ENCODE measurements at regions not wholly inside any gene's neighbourhood (a gene's known extent, or its start where the extent isn't known, plus 50 kb on each side); places are given as distances from the start of the nearest gene placed in this dataset.
A peak's percentile ranks its signal among the peaks of the same experiment; 100 is the strongest.

GRCh38 chr6:142567461-142567860, 265.7 kb downstream of the ADGRG6 start:
- TF ChIP-seq POLR2AphosphoS5 (IDR thresholded peaks at IDR 0.05) (no peak), POLR2A (IDR thresholded peaks at IDR 0.05) (no peak), CTCF (IDR thresholded peaks at IDR 0.05) (no peak)
- Histone ChIP-seq H3K27me3 (replicated peaks; ENCODE audit: insufficient read depth) (no peaks in the 10 kb centered on the region), H3K4me1 (replicated peaks) (no peaks in the 10 kb centered on the region), H3K27ac (no peak overlapping the region), H3K9me3 (no peaks in the 10 kb centered on the region), H3K4me3 (no peak overlapping the region), H3K36me3 (no peaks in the 10 kb centered on the region)
- DNase-seq (ENCODE audit: low spot score), result no peak
- intact Hi-C loops (cut with DNase I), result no loop called here
- WGBS, result 60% methylated on average over 3 of the region's 3 CpGs

- TF ChIP-seq POLR2A (IDR thresholded peaks at IDR 0.05) (no peak), POLR2AphosphoS5 (IDR thresholded peaks at IDR 0.05) (peak; percentile 5)
- WGBS, result 32% methylated on average over 1 of the region's 1 CpG
- no peak for DNase-seq (ENCODE audit: low spot score)
- intact Hi-C loops (cut with DNase I), result no loop called here
- Histone ChIP-seq H3K27ac (no peak overlapping the region), H3K4me1 (replicated peaks) (no peaks in the 10 kb centered on the region), H3K4me3 (no peak overlapping the region), H3K27me3 (replicated peaks; ENCODE audit: insufficient read depth) (no peaks in the 10 kb centered on the region), H3K9me3 (no peaks in the 10 kb centered on the region), H3K36me3 (no peaks in the 10 kb centered on the region)
Measured at GRCh38 chr6:142568857-142569597, 267.2 kb downstream of the ADGRG6 start.

- H3K36me3 ChIP-seq, result no peaks in the 10 kb centered on the region
- no peaks in the 10 kb centered on the region for H3K9me3 ChIP-seq
- no peak for DNase-seq (ENCODE audit: low spot score)
- intact Hi-C loops (cut with DNase I), result no loop called here
- H3K4me1 ChIP-seq (replicated peaks), result no peaks in the 10 kb centered on the region
- H3K27me3 ChIP-seq (replicated peaks; ENCODE audit: insufficient read depth), result no peaks in the 10 kb centered on the region
- 17% methylated on average over 1 of the region's 1 CpG for WGBS
- H3K4me3 ChIP-seq, result no peak overlapping the region
- TF ChIP-seq POLR2A (IDR thresholded peaks at IDR 0.05) (no peak), CTCF (IDR thresholded peaks at IDR 0.05) (no peak), POLR2AphosphoS5 (IDR thresholded peaks at IDR 0.05) (no peak)
- peak overlapping the region in 1 of 2 donors; percentile 32 for H3K27ac ChIP-seq
Measured at GRCh38 chr6:142569676-142570075, 267.9 kb downstream of the ADGRG6 start.

GRCh38 chr6:142570221-142570671, 268.4 kb downstream of the ADGRG6 start:
- H3K27ac ChIP-seq, result peak overlapping the region in 1 of 2 donors; percentile 32
- DNase-seq (ENCODE audit: low spot score), result peak; percentile 28
- H3K27me3 ChIP-seq (replicated peaks; ENCODE audit: insufficient read depth), result no peaks in the 10 kb centered on the region
- H3K9me3 ChIP-seq, result no peaks in the 10 kb centered on the region
- H3K36me3 ChIP-seq, result no peaks in the 10 kb centered on the region
- intact Hi-C loops (cut with DNase I), result no loop called here
- TF ChIP-seq POLR2AphosphoS5 (IDR thresholded peaks at IDR 0.05) (peak; percentile 44), CTCF (IDR thresholded peaks at IDR 0.05) (no peak), POLR2A (IDR thresholded peaks at IDR 0.05) (no peak)
- no peak overlapping the region for H3K4me3 ChIP-seq
- H3K4me1 ChIP-seq (replicated peaks), result no peaks in the 10 kb centered on the region

- intact Hi-C loops (cut with DNase I), result no loop called here
- H3K36me3 ChIP-seq, result no peaks in the 10 kb centered on the region
- H3K9me3 ChIP-seq, result peaks cover 3% of the 10 kb centered on the region
- no peak overlapping the region for H3K27ac ChIP-seq
- no peak for DNase-seq (ENCODE audit: low spot score)
- H3K27me3 ChIP-seq (replicated peaks; ENCODE audit: insufficient read depth), result no peaks in the 10 kb centered on the region
- H3K4me1 ChIP-seq (replicated peaks), result no peaks in the 10 kb centered on the region
- TF ChIP-seq POLR2A (IDR thresholded peaks at IDR 0.05), result no peak
- no peak for TF ChIP-seq CTCF (IDR thresholded peaks at IDR 0.05)
- no peak for TF ChIP-seq POLR2AphosphoS5 (IDR thresholded peaks at IDR 0.05)
- no peak overlapping the region for H3K4me3 ChIP-seq
- 42% methylated on average over 2 of the region's 2 CpGs for WGBS
Measured at GRCh38 chr6:142592876-142593275, 291.1 kb downstream of the ADGRG6 start.
